ENCODE measurements at regions not wholly inside any gene's neighbourhood (a gene's known extent, or its start where the extent isn't known, plus 50 kb on each side); places are given as distances from the start of the nearest gene placed in this dataset.

DNA sequence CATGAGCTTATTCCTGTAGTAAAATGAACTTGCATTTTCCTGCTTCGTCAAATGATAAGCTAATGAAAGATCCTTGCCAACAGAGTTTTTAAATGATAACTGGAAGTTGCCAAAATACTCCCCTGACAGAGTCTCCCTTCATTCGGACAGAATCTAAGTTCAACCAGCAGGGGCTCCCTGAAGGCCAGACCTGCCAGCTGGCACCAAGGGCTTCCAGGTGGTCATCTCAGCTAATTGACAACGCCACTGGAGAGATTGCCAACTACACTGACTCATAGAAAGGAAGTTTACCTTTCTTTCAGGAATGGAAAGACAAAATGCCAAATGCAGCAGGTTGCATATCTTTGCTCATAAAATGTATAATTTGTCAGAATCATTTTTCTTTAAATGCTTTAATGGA lies 462.8 kb downstream of the GXYLT1 start:
- TF ChIP-seq, protein P1, sequence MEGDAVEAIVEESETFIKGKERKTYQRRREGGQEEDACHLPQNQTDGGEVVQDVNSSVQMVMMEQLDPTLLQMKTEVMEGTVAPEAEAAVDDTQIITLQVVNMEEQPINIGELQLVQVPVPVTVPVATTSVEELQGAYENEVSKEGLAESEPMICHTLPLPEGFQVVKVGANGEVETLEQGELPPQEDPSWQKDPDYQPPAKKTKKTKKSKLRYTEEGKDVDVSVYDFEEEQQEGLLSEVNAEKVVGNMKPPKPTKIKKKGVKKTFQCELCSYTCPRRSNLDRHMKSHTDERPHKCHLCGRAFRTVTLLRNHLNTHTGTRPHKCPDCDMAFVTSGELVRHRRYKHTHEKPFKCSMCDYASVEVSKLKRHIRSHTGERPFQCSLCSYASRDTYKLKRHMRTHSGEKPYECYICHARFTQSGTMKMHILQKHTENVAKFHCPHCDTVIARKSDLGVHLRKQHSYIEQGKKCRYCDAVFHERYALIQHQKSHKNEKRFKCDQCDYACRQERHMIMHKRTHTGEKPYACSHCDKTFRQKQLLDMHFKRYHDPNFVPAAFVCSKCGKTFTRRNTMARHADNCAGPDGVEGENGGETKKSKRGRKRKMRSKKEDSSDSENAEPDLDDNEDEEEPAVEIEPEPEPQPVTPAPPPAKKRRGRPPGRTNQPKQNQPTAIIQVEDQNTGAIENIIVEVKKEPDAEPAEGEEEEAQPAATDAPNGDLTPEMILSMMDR (IDR thresholded peaks at IDR 0.05): no peak
- TF ChIP-seq POLR2A (IDR thresholded peaks at IDR 0.05): no peak

Measured in uterus (tissue), 2 donors.